ENCODE measurements at regions not wholly inside any gene's neighbourhood (a gene's known extent, or its start where the extent isn't known, plus 50 kb on each side); places are given as distances from the start of the nearest gene placed in this dataset.

GRCh38 chr2:104361414-104361813 is 492.5 kb upstream of the POU3F3 start:
- ChIA-PET POLR2A (no interaction called here), CTCF (ENCODE audit: low intra/inter-chr PET ratio, low total read pairs) (no interaction called here)
- BruUV-seq (replicated peaks), result no TSS peak
- Histone ChIP-seq H3K4me1 (ENCODE audit: insufficient read depth, low read length) (no peaks in the 10 kb centered on the region), H3K9ac (ENCODE audit: insufficient read depth, low read depth, low read length) (no peak overlapping the region), H3K27me3 (ENCODE audit: control insufficient read depth in 1 of 2, insufficient read depth in 2 of 2, low read length in 2 of 2) (no peaks in the 10 kb centered on the region), H3K4me3 (replicated peaks in 1 of 3; ENCODE audit: insufficient read depth in 1 of 3, low read depth in 2 of 3, low read length in 3 of 3) (no peak overlapping the region), H3K27ac (ENCODE audit: extremely low read length, insufficient read depth, low read length) (no peak overlapping the region), H3K4me2 (ENCODE audit: low read depth, low read length) (no peak overlapping the region), H3K36me3 (replicated peaks in 1 of 2; ENCODE audit: control insufficient read depth in 1 of 2, insufficient read depth in 2 of 2, low read length in 2 of 2) (no peaks in the 10 kb centered on the region), H3K79me2 (ENCODE audit: insufficient read depth, low read length) (no peaks in the 10 kb centered on the region), H2AFZ (ENCODE audit: low read length) (no peak overlapping the region), H3K9me3 (ENCODE audit: low read length) (no peaks in the 10 kb centered on the region), H4K20me1 (ENCODE audit: insufficient read depth, low read length) (no peaks in the 10 kb centered on the region)
- in situ Hi-C loops (cut with HindIII; ENCODE audit: extremely low pct_ligation_motif_present, low pct_unique_long_range_greater_than_20kb), result no loop called here
- DNase-seq (ENCODE audit: low spot score), result no peak
- no peak for ATAC-seq
- intact Hi-C loops (cut with micrococcal nuclease; ENCODE audit: unreplicated experiment), result no loop called here
- FAIRE-seq, result no peak
- 2% methylated on average over 5 of the region's 5 CpGs for WGBS (ENCODE audit: low lambda C conversion rate)
- TF ChIP-seq HMGA1 (CRISPR knock-in tag; conservative IDR thresholded peaks at IDR 0.05), result no peak
- no peak for TF ChIP-seq TSC22D2 (CRISPR knock-in tag; IDR thresholded peaks at IDR 0.05; ENCODE audit: borderline replicate concordance)
- no peak for TF ChIP-seq ZNF773 (CRISPR knock-in tag; IDR thresholded peaks at IDR 0.05; ENCODE audit: borderline replicate concordance)
- no peak for TF ChIP-seq GABPB1 (CRISPR knock-in tag; IDR thresholded peaks at IDR 0.05)
- TF ChIP-seq MEIS2 (CRISPR knock-in tag; IDR thresholded peaks at IDR 0.05), result no peak
- no peak for TF ChIP-seq ZBTB42 (CRISPR knock-in tag; IDR thresholded peaks at IDR 0.05)
- no peak for TF ChIP-seq JUN (CRISPR knock-in tag; IDR thresholded peaks at IDR 0.05)
- TF ChIP-seq ZNF570 (CRISPR knock-in tag; IDR thresholded peaks at IDR 0.05; ENCODE audit: borderline replicate concordance), result no peak
- no peak for TF ChIP-seq MBNL3 (CRISPR knock-in tag; conservative IDR thresholded peaks at IDR 0.05)
- TF ChIP-seq BRF2 (CRISPR knock-in tag; IDR thresholded peaks at IDR 0.05), result no peak
- TF ChIP-seq NFYB (CRISPR knock-in tag; IDR thresholded peaks at IDR 0.05), result no peak
- TF ChIP-seq YY1 (IDR thresholded peaks at IDR 0.05; ENCODE audit: insufficient read depth, insufficient replicate concordance, low read depth, low read length), result no peak

All from HepG2 (cell line).